Calu3 (cell line): ENCODE measurements at regions not wholly inside any gene's neighbourhood (a gene's known extent, or its start where the extent isn't known, plus 50 kb on each side); places are given as distances from the start of the nearest gene placed in this dataset.

Experiments used
- BruUV-seq: library from RNA; stranded (reverse); fragments of 400-500 nt; replicated peaks from 2 replicates; lab custom pipeline; 2021; lab: Mats Ljungman, UMichigan
- CTCF ChIA-PET: fragments of 300-600 bp; sonication (Branson Sonifier 250); formaldehyde crosslinking; loops from one replicate; lab custom pipeline; 2022; ENCODE audit warnings: antibody characterized with exemption; lab: Charles Lee
- DNase-seq: peaks from one replicate; pipeline ENCODE4 v3.0.0; 2022
- H3K27ac Mint-ChIP-seq: one replicate; pipeline ENCODE4 v1.8.0; 2022; ENCODE audit warnings: mixed read lengths; ENCODE audit not compliant: unreplicated experiment
- H3K27me3 Mint-ChIP-seq: one replicate; pipeline ENCODE4 v1.8.0; 2022; ENCODE audit warnings: mixed read lengths; ENCODE audit not compliant: unreplicated experiment
- H3K36me3 Mint-ChIP-seq: one replicate; pipeline ENCODE4 v1.8.0; 2022; ENCODE audit warnings: mild to moderate bottlenecking, moderate library complexity, mixed read lengths; ENCODE audit not compliant: insufficient read depth, unreplicated experiment
- H3K4me1 Mint-ChIP-seq: one replicate; pipeline ENCODE4 v1.8.0; 2022; ENCODE audit warnings: mild to moderate bottlenecking, low read depth, mixed read lengths; ENCODE audit not compliant: unreplicated experiment
- H3K4me3 Mint-ChIP-seq: one replicate; pipeline ENCODE4 v1.8.0; 2022; ENCODE audit warnings: mild to moderate bottlenecking, low read depth, moderate library complexity, mixed read lengths; ENCODE audit not compliant: unreplicated experiment
- H3K9me3 Mint-ChIP-seq: one replicate; pipeline ENCODE4 v1.8.0; 2022; ENCODE audit warnings: low read depth, mixed read lengths; ENCODE audit not compliant: unreplicated experiment
- CTCF ChIP-seq: fragments of 200-600 bp; IDR thresholded peaks from one replicate; pipeline ENCODE4 v1.8.0; 2022; ENCODE audit warnings: antibody characterized with exemption; ENCODE audit not compliant: unreplicated experiment
- intact Hi-C: fragments of 100-400 bp; cut with micrococcal nuclease; formaldehyde crosslinking; loops from one replicate; pipeline ENCODE4 v1.10.0; 2022; ENCODE audit not compliant: unreplicated experiment

- Mint-ChIP-seq H3K36me3 (no peaks in the 10 kb centered on the region), H3K4me1 (no peaks in the 10 kb centered on the region), H3K27ac (no peak overlapping the region), H3K9me3 (no peaks in the 10 kb centered on the region), H3K27me3 (peaks cover 17% of the 10 kb centered on the region), H3K4me3 (no peak overlapping the region)
- intact Hi-C loops, result no loop called here
- CTCF ChIA-PET, result no interaction called here
- no TSS peak for BruUV-seq
- TF ChIP-seq CTCF, result no peak
- DNase-seq, result no peak
Observed at GRCh38 chr6:40860443-40860842, 178.6 kb downstream of the UNC5CL start.

GRCh38 chr6:40856271-40856670, 182.8 kb downstream of the UNC5CL start:
- CTCF ChIA-PET, result no interaction called here
- no peak for DNase-seq
- H3K9me3 Mint-ChIP-seq, result no peaks in the 10 kb centered on the region
- intact Hi-C loops, result no loop called here
- no peak for TF ChIP-seq CTCF
- H3K36me3 Mint-ChIP-seq, result no peaks in the 10 kb centered on the region
- H3K4me1 Mint-ChIP-seq, result no peaks in the 10 kb centered on the region
- H3K27ac Mint-ChIP-seq, result no peak overlapping the region
- H3K4me3 Mint-ChIP-seq, result no peak overlapping the region
- no TSS peak for BruUV-seq
- peaks cover 43% of the 10 kb centered on the region for H3K27me3 Mint-ChIP-seq

GRCh38 chr6:40855168-40855880, 183.7 kb downstream of the UNC5CL start:
- CTCF ChIA-PET, result interaction anchor here (1.0 kb wide), 1 partner anchor 10 kb away, joined by 3 read pairs; no protein-coding TSS in a partner anchor

GRCh38 chr6:40854592-40854991, 184.4 kb downstream of the UNC5CL start:
- CTCF ChIA-PET, result interaction anchor here (1.0 kb wide), 1 partner anchor 9 kb away, joined by 3 read pairs; no protein-coding TSS in a partner anchor
- H3K27me3 Mint-ChIP-seq, result peaks cover 50% of the 10 kb centered on the region
- no peaks in the 10 kb centered on the region for H3K36me3 Mint-ChIP-seq
- no TSS peak for BruUV-seq
- no peak for DNase-seq
- TF ChIP-seq CTCF, result no peak
- no peaks in the 10 kb centered on the region for H3K9me3 Mint-ChIP-seq
- no peak overlapping the region for H3K4me3 Mint-ChIP-seq
- intact Hi-C loops, result no loop called here
- H3K4me1 Mint-ChIP-seq, result no peaks in the 10 kb centered on the region
- no peak overlapping the region for H3K27ac Mint-ChIP-seq

More at GRCh38 chr6:40855168-40855880, 183.7 kb downstream of the UNC5CL start:
- Mint-ChIP-seq H3K36me3 (no peaks in the 10 kb centered on the region), H3K9me3 (no peaks in the 10 kb centered on the region), H3K27ac (no peak overlapping the region), H3K27me3 (peaks cover 43% of the 10 kb centered on the region), H3K4me3 (no peak overlapping the region), H3K4me1 (no peaks in the 10 kb centered on the region)
- BruUV-seq, result no TSS peak
- DNase-seq, result no peak
- no peak for TF ChIP-seq CTCF
- intact Hi-C loops, result no loop called here
